IMR-90 (cell line): ENCODE measurements at regions not wholly inside any gene's neighbourhood (a gene's known extent, or its start where the extent isn't known, plus 50 kb on each side); places are given as distances from the start of the nearest gene placed in this dataset.

Source experiments
- ATAC-seq: fragments of 200-7000 bp; cut with Tn5 transposase; 2 replicates; pipeline ENCODE4 v1.9.1; 2020; ENCODE audit warnings: low read depth, mild to moderate bottlenecking, moderate library complexity
- BruUV-seq: library from RNA; stranded (reverse); fragments of 400-500 nt; replicated peaks from 2 replicates; lab custom pipeline; 2021; lab: Mats Ljungman, UMichigan
- CTCF ChIA-PET: fragments of 300-600 bp; formaldehyde crosslinking; extraction: SDS; loops from one replicate; lab custom pipeline; 2021; ENCODE audit warnings: antibody characterized with exemption; lab: Yijun Ruan, JAX
- POLR2A ChIA-PET: fragments of 300-600 bp; sonication (Branson Sonifier 250); formaldehyde crosslinking; loops from one replicate; lab custom pipeline; 2022; ENCODE audit warnings: antibody characterized with exemption; ENCODE audit not compliant: unreplicated experiment; lab: Charles Lee
- DNase-seq: peaks from one replicate; pipeline ENCODE4 v3.0.0; 2013
- H2AFZ ChIP-seq: replicated peaks from 2 replicates; pipeline ENCODE3; 2013; ENCODE audit warnings: low read length, mild to moderate bottlenecking; ENCODE audit not compliant: poor library complexity
- H2AK5ac ChIP-seq: 2 replicates; pipeline ENCODE4 v1.6.1; 2013; ENCODE audit warnings: low read depth, low read length, inconsistent platforms
- H2AK9ac ChIP-seq: replicated peaks from 2 replicates; pipeline ENCODE3; 2013; ENCODE audit warnings: mild to moderate bottlenecking, low read depth, low read length, moderate library complexity; ENCODE audit not compliant: poor library complexity
- H2BK120ac ChIP-seq: 2 replicates; pipeline ENCODE4 v1.6.1; 2013; ENCODE audit warnings: low read depth, low read length, inconsistent platforms
- H2BK15ac ChIP-seq: 3 replicates; pipeline ENCODE4 v1.6.1; 2013; ENCODE audit warnings: low read depth, low read length, inconsistent platforms
- H2BK20ac ChIP-seq: 2 replicates; pipeline ENCODE4 v1.6.1; 2013; ENCODE audit warnings: low read depth, mild to moderate bottlenecking, inconsistent platforms, low read length, moderate library complexity
- H2BK5ac ChIP-seq: 2 replicates; pipeline ENCODE4 v1.6.1; 2013; ENCODE audit warnings: mild to moderate bottlenecking, low read depth, low read length, inconsistent platforms; ENCODE audit not compliant: poor library complexity, severe bottlenecking
- H3K14ac ChIP-seq: replicated peaks from 2 replicates; pipeline ENCODE4 v1.6.1; 2013; ENCODE audit warnings: low read depth, low read length, inconsistent platforms
- H3K18ac ChIP-seq: 2 replicates; pipeline ENCODE4 v1.6.1; 2013; ENCODE audit warnings: low read depth, low read length, control low read depth
- H3K23ac ChIP-seq: 2 replicates; pipeline ENCODE4 v1.6.1; 2013; ENCODE audit warnings: low read depth, low read length, inconsistent platforms
- H3K27ac ChIP-seq: 2 replicates; pipeline ENCODE4 v1.5.1; 2013; ENCODE audit warnings: mild to moderate bottlenecking, control low read depth, low read length; ENCODE audit not compliant: insufficient read depth
- H3K27me3 ChIP-seq: 2 replicates; pipeline ENCODE4 v1.6.1; 2013; ENCODE audit warnings: low read length; ENCODE audit not compliant: control insufficient read depth, insufficient read depth
- H3K36me3 ChIP-seq: 2 replicates; pipeline ENCODE4 v1.6.1; 2013; ENCODE audit warnings: low read length, mixed read lengths; ENCODE audit not compliant: control insufficient read depth, insufficient read depth
- H3K4ac ChIP-seq: 2 replicates; pipeline ENCODE4 v1.6.1; 2013; ENCODE audit warnings: low read depth, low read length, inconsistent platforms
- H3K4me1 ChIP-seq: 2 replicates; pipeline ENCODE4 v1.6.1; 2013; ENCODE audit warnings: low read length, mixed read lengths; ENCODE audit not compliant: control insufficient read depth, insufficient read depth
- H3K4me2 ChIP-seq: 2 replicates; pipeline ENCODE4 v1.6.1; 2013; ENCODE audit warnings: low read depth, mild to moderate bottlenecking, control low read depth, low read length, moderate library complexity
- H3K4me3 ChIP-seq: 2 replicates; pipeline ENCODE4 v1.5.1; 2013; ENCODE audit warnings: low read depth, mild to moderate bottlenecking, control low read depth, low read length, moderate library complexity; ENCODE audit not compliant: insufficient read depth
- H3K56ac ChIP-seq: 2 replicates; pipeline ENCODE4 v1.6.1; 2013; ENCODE audit warnings: low read length, inconsistent platforms; ENCODE audit not compliant: insufficient read depth; ENCODE audit errors: extremely low read depth
- H3K79me1 ChIP-seq, 2 experiments: 2 replicates each; pipeline ENCODE4 v1.6.1; 2013; ENCODE audit warnings: low read length in 2 of 2, inconsistent platforms in 1 of 2, low read depth in 1 of 2
- H3K9ac ChIP-seq: 2 replicates; pipeline ENCODE4 v1.6.1; 2013; ENCODE audit warnings: low read depth, low read length, control low read depth
- H3K9me1 ChIP-seq: 2 replicates; pipeline ENCODE4 v1.6.1; 2013; ENCODE audit warnings: low read length, inconsistent platforms; ENCODE audit not compliant: insufficient read depth
- H3K9me3 ChIP-seq: 2 replicates; pipeline ENCODE4 v1.6.1; 2013; ENCODE audit warnings: low read length; ENCODE audit not compliant: control insufficient read depth, insufficient read depth
- H4K20me1 ChIP-seq: 2 replicates; pipeline ENCODE4 v1.6.1; 2013; ENCODE audit warnings: low read length, inconsistent platforms; ENCODE audit not compliant: insufficient read depth
- H4K5ac ChIP-seq: 2 replicates; pipeline ENCODE4 v1.6.1; 2013; ENCODE audit warnings: mild to moderate bottlenecking, low read depth, low read length, control low read depth
- H4K8ac ChIP-seq, 2 experiments: 2 replicates each; pipeline ENCODE4 v1.6.1; 2013; ENCODE audit warnings: low read depth in 2 of 2, low read length in 2 of 2, control low read depth in 1 of 2, inconsistent platforms in 1 of 2
- H4K91ac ChIP-seq: 2 replicates; pipeline ENCODE4 v1.6.1; 2013; ENCODE audit warnings: low read depth, low read length, inconsistent platforms; ENCODE audit not compliant: insufficient read depth
- CEBPB ChIP-seq: IDR thresholded peaks from 2 replicates; pipeline ENCODE4 v1.6.1; 2012; ENCODE audit warnings: low read depth, low read length, improper control_type of control experiment
- CHD1 ChIP-seq: IDR thresholded peaks from 2 replicates; pipeline ENCODE4 v1.6.1; 2012; ENCODE audit warnings: low read depth, low read length, improper control_type of control experiment
- FOS ChIP-seq: fragments of 150-350 bp; IDR thresholded peaks from 2 replicates; pipeline ENCODE4 v1.6.1; 2016; ENCODE audit warnings: low read depth, low read length
- MAFK ChIP-seq: IDR thresholded peaks from 2 replicates; pipeline ENCODE4 v1.6.1; 2012; ENCODE audit warnings: low read depth, low read length, improper control_type of control experiment
- MAZ ChIP-seq: IDR thresholded peaks from 2 replicates; pipeline ENCODE4 v1.6.1; 2012; ENCODE audit warnings: low read depth, mild to moderate bottlenecking, low read length, improper control_type of control experiment, moderate library complexity, borderline replicate concordance
- MXI1 ChIP-seq: IDR thresholded peaks from 2 replicates; pipeline ENCODE4 v1.6.1; 2012; ENCODE audit warnings: low read depth, mild to moderate bottlenecking, low read length, moderate library complexity, borderline replicate concordance
- NFE2L2 ChIP-seq: fragments of 150-350 bp; IDR thresholded peaks from 2 replicates; pipeline ENCODE4 v1.6.1; 2016; ENCODE audit warnings: low read depth, mild to moderate bottlenecking, low read length
- POLR2A ChIP-seq: IDR thresholded peaks from 2 replicates; pipeline ENCODE4 v1.6.1; 2012; ENCODE audit warnings: mild to moderate bottlenecking, low read depth, low read length
- RAD21 ChIP-seq: IDR thresholded peaks from 2 replicates; pipeline ENCODE4 v1.6.1; 2012; ENCODE audit warnings: low read length, improper control_type of control experiment
- RCOR1 ChIP-seq: IDR thresholded peaks from 2 replicates; pipeline ENCODE4 v1.6.1; 2012; ENCODE audit warnings: mild to moderate bottlenecking, low read length, improper control_type of control experiment; ENCODE audit not compliant: insufficient replicate concordance
- SMC3 ChIP-seq: fragments of 150-350 bp; IDR thresholded peaks from 2 replicates; pipeline ENCODE4 v1.6.1; 2016; ENCODE audit warnings: low read depth, mild to moderate bottlenecking, antibody characterized with exemption, low read length, moderate library complexity
- WGBS, 2 experiments: methylation state at CpG; one replicate each; pipeline versions ENCODE4 v1.1.5 to v1.1.7; 2013; ENCODE audit warnings: missing lambda C conversion rate in 2 of 2; ENCODE audit not compliant: insufficient read length in 1 of 2; ENCODE audit errors: extremely low coverage in 2 of 2; 5-methylcytosine and 5-hydroxymethylcytosine counted together
- dilution Hi-C: fragments of 300-500 bp; cut with HindIII; formaldehyde crosslinking; loops from one replicate; pipeline ENCODE4 v1.14.3; 2018; ENCODE audit warnings: low sequenced_read_pairs; ENCODE audit not compliant: unreplicated experiment
- in situ Hi-C: fragments of 300-500 bp; cut with MboI; formaldehyde crosslinking; loops from 3 replicates; pipeline ENCODE4 v1.14.3; 2019; ENCODE audit warnings: low sequenced_read_pairs, inconsistent platforms, mixed read lengths
- intact Hi-C: fragments of 100-400 bp; cut with micrococcal nuclease; formaldehyde crosslinking; loops from 2 replicates; pipeline ENCODE4 v1.10.0; 2022
- TF ChIP-seq, protein P1 (sequence below): fragments of 150-350 bp; IDR thresholded peaks from 2 replicates; pipeline ENCODE4 v1.6.1; 2017; ENCODE audit warnings: mild to moderate bottlenecking, antibody characterized with exemption, low read length, low read depth
- TF ChIP-seq, protein P2 (sequence below): conservative IDR thresholded peaks from 2 replicates; pipeline ENCODE4 v1.5.1; 2012; ENCODE audit warnings: mild to moderate bottlenecking, low read depth, low read length, improper control_type of control experiment
- TF ChIP-seq, protein P3 (sequence below): fragments of 150-350 bp; IDR thresholded peaks from 2 replicates; pipeline ENCODE4 v1.6.1; 2016; ENCODE audit warnings: low read depth, mild to moderate bottlenecking, low read length, moderate library complexity, borderline replicate concordance

DNA sequence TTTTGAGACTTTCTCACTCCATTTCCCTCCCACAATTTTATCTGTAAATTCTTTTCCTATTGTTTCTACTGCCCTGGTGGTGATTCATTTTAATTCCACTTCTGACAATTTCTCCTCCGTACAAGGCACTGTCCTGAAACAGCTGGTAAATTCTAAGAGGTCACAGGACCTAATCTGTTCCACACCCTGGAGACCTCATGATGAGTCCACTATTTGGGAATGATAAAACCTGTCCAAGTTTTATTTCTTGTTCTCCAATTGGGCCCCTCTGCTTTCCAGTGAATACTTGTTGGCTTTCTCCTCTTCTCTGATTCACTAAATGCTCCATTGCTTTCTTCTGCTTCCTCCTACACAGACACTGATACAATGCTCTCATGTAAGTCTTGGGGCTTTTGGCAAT, 343.1 kb upstream of the DUSP10 start:
- POLR2A ChIA-PET, result no interaction called here
- Histone ChIP-seq H3K4me2 (no peak overlapping the region), H2BK15ac (no peak overlapping the region), H3K9me3 (peaks cover 2% of the 10 kb centered on the region; the same call in 1 of the 2 replicates), H3K18ac (no peak overlapping the region), H2AK5ac (no peak overlapping the region), H4K91ac (no peak overlapping the region), H3K9ac (no peak overlapping the region), H4K20me1 (no peaks in the 10 kb centered on the region), H3K23ac (no peak overlapping the region), H3K4me3 (no peak overlapping the region), H2BK5ac (no peak overlapping the region), H3K36me3 (no peaks in the 10 kb centered on the region), H4K5ac (no peak overlapping the region), H2AFZ (no peak overlapping the region), H2AK9ac (no peak overlapping the region), H4K8ac (no peak overlapping the region), H3K9me1 (no peaks in the 10 kb centered on the region), H3K27ac (no peak overlapping the region), H3K4me1 (peaks cover 2% of the 10 kb centered on the region), H3K4ac (no peak overlapping the region), H3K27me3 (no peaks in the 10 kb centered on the region), H3K56ac (no peak overlapping the region), H3K79me1 (no peaks in the 10 kb centered on the region), H3K14ac (no peak overlapping the region), H2BK20ac (no peak overlapping the region), H2BK120ac (no peak overlapping the region)
- dilution Hi-C loops, result no loop called here
- DNase-seq (peak; percentile 62), ATAC-seq (no peak)
- CTCF ChIA-PET, result no interaction called here
- no peak for TF ChIP-seq POLR2A
- no peak for TF ChIP-seq FOS
- TF ChIP-seq RAD21, result no peak
- no peak for TF ChIP-seq MXI1
- no peak for TF ChIP-seq NFE2L2
- TF ChIP-seq MAZ, result no peak
- no peak for TF ChIP-seq CEBPB
- TF ChIP-seq, protein P1, sequence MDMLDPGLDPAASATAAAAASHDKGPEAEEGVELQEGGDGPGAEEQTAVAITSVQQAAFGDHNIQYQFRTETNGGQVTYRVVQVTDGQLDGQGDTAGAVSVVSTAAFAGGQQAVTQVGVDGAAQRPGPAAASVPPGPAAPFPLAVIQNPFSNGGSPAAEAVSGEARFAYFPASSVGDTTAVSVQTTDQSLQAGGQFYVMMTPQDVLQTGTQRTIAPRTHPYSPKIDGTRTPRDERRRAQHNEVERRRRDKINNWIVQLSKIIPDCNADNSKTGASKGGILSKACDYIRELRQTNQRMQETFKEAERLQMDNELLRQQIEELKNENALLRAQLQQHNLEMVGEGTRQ, result no peak
- TF ChIP-seq, protein P2, sequence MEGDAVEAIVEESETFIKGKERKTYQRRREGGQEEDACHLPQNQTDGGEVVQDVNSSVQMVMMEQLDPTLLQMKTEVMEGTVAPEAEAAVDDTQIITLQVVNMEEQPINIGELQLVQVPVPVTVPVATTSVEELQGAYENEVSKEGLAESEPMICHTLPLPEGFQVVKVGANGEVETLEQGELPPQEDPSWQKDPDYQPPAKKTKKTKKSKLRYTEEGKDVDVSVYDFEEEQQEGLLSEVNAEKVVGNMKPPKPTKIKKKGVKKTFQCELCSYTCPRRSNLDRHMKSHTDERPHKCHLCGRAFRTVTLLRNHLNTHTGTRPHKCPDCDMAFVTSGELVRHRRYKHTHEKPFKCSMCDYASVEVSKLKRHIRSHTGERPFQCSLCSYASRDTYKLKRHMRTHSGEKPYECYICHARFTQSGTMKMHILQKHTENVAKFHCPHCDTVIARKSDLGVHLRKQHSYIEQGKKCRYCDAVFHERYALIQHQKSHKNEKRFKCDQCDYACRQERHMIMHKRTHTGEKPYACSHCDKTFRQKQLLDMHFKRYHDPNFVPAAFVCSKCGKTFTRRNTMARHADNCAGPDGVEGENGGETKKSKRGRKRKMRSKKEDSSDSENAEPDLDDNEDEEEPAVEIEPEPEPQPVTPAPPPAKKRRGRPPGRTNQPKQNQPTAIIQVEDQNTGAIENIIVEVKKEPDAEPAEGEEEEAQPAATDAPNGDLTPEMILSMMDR, result no peak
- TF ChIP-seq, protein P3, sequence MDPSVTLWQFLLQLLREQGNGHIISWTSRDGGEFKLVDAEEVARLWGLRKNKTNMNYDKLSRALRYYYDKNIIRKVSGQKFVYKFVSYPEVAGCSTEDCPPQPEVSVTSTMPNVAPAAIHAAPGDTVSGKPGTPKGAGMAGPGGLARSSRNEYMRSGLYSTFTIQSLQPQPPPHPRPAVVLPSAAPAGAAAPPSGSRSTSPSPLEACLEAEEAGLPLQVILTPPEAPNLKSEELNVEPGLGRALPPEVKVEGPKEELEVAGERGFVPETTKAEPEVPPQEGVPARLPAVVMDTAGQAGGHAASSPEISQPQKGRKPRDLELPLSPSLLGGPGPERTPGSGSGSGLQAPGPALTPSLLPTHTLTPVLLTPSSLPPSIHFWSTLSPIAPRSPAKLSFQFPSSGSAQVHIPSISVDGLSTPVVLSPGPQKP, result no peak
- TF ChIP-seq MAFK, result no peak
- TF ChIP-seq CHD1, result no peak
- no peak for TF ChIP-seq SMC3
- TF ChIP-seq RCOR1, result no peak
- intact Hi-C loops, result no loop called here
- BruUV-seq, result no TSS peak
- WGBS, 2 experiments, result no CpG with 5 or more reads among the region's 1 CpG
- in situ Hi-C loops, result no loop called here
